GM19035 (cell line): ENCODE measurements at regions not wholly inside any gene's neighbourhood (a gene's known extent, or its start where the extent isn't known, plus 50 kb on each side); places are given as distances from the start of the nearest gene placed in this dataset.
"Not testable (repeated sequence)": the region's sequence is repeated elsewhere in the genome, so short reads cannot be mapped to it uniquely, and the experiment has no call there.

Experiments
- ATAC-seq: cut with Tn5 transposase; IDR thresholded peaks from one replicate; pipeline ENCODE4 v1.9.1; 2021; ENCODE audit not compliant: unreplicated experiment

GRCh38 chr20:61101321-61101720, 150.7 kb upstream of the CDH4 start:
- ATAC-seq, result not testable (repeated sequence)

- ATAC-seq, result no peak
These were observed 147.8 kb upstream of the CDH4 start for GRCh38 chr20:61104232-61104631.

GRCh38 chr20:61105395-61105794, 146.7 kb upstream of the CDH4 start:
- ATAC-seq, result no peak

GRCh38 chr20:61106438-61106837, 145.6 kb upstream of the CDH4 start:
- no peak for ATAC-seq

- ATAC-seq, result no peak
These were observed 142.7 kb upstream of the CDH4 start for GRCh38 chr20:61109221-61109805.

GRCh38 chr20:61112515-61112914, 139.5 kb upstream of the CDH4 start:
- no peak for ATAC-seq

- no peak for ATAC-seq
These were observed 138.3 kb upstream of the CDH4 start for GRCh38 chr20:61113731-61114130.

GRCh38 chr20:61114493-61115175, 137.4 kb upstream of the CDH4 start:
- ATAC-seq, result no peak

- ATAC-seq, result no peak
These were observed 136.5 kb upstream of the CDH4 start for GRCh38 chr20:61115364-61116065.

GRCh38 chr20:61117725-61118124, 134.3 kb upstream of the CDH4 start:
- no peak for ATAC-seq

- no peak for ATAC-seq
These were observed 133.4 kb upstream of the CDH4 start for GRCh38 chr20:61118429-61119224.

- no peak for ATAC-seq
These were observed 132.8 kb upstream of the CDH4 start for GRCh38 chr20:61119273-61119672.

- no peak for ATAC-seq
These were observed 132.2 kb upstream of the CDH4 start for GRCh38 chr20:61119794-61120410.

GRCh38 chr20:61120595-61121515, 131.2 kb upstream of the CDH4 start:
- ATAC-seq, result no peak

GRCh38 chr20:61121661-61122060, 130.4 kb upstream of the CDH4 start:
- no peak for ATAC-seq

- no peak for ATAC-seq
These were observed 128.8 kb upstream of the CDH4 start for GRCh38 chr20:61123286-61123685.

- no peak for ATAC-seq
These were observed 128.2 kb upstream of the CDH4 start for GRCh38 chr20:61123751-61124368.

GRCh38 chr20:61125076-61125475, 127.0 kb upstream of the CDH4 start:
- ATAC-seq, result no peak

GRCh38 chr20:61125546-61126180, 126.4 kb upstream of the CDH4 start:
- no peak for ATAC-seq
